Globus pallidus (tissue), 1 donor: ENCODE measurements at regions not wholly inside any gene's neighbourhood (a gene's known extent, or its start where the extent isn't known, plus 50 kb on each side); places are given as distances from the start of the nearest gene placed in this dataset.
A peak's percentile ranks its signal among the peaks of the same experiment; 100 is the strongest.
"Not testable (repeated sequence)": the region's sequence is repeated elsewhere in the genome, so short reads cannot be mapped to it uniquely, and the experiment has no call there.

ENCODE experiments used
- DNase-seq: peaks from one replicate; pipeline ENCODE4 v3.0.0-alpha.2; 2015; ENCODE audit warnings: low spot score

- DNase-seq: no peak
These were observed 387.8 kb upstream of the SALL1 start for GRCh38 chr16:51538707-51539498.

- no peak for DNase-seq
These were observed 384.5 kb upstream of the SALL1 start for GRCh38 chr16:51535591-51535990.

GRCh38 chr16:51532551-51532950 lies 381.5 kb upstream of the SALL1 start:
- no peak for DNase-seq

- no peak for DNase-seq
These were observed 380.2 kb upstream of the SALL1 start for GRCh38 chr16:51531271-51531670.

GRCh38 chr16:51527349-51527748 lies 376.3 kb upstream of the SALL1 start:
- no peak for DNase-seq

- DNase-seq: no peak
These were observed 375.6 kb upstream of the SALL1 start for GRCh38 chr16:51526621-51527020.

- DNase-seq: peak; percentile 62
These were observed 373.7 kb upstream of the SALL1 start for GRCh38 chr16:51524555-51525373.

- no peak for DNase-seq
These were observed 373.0 kb upstream of the SALL1 start for GRCh38 chr16:51524070-51524469.

GRCh38 chr16:51523400-51523799 lies 372.3 kb upstream of the SALL1 start:
- DNase-seq: no peak

- DNase-seq: no peak
These were observed 371.8 kb upstream of the SALL1 start for GRCh38 chr16:51522902-51523301.

GRCh38 chr16:51516960-51517359 lies 365.9 kb upstream of the SALL1 start:
- DNase-seq: not testable (repeated sequence)

- peak; percentile 60 for DNase-seq
These were observed 359.3 kb upstream of the SALL1 start for GRCh38 chr16:51510416-51510815.

GRCh38 chr16:51509336-51509735 lies 358.3 kb upstream of the SALL1 start:
- DNase-seq: no peak

GRCh38 chr16:51508490-51509212 lies 357.6 kb upstream of the SALL1 start:
- DNase-seq: no peak

GRCh38 chr16:51507286-51507685 lies 356.2 kb upstream of the SALL1 start:
- DNase-seq: no peak

GRCh38 chr16:51500306-51500705 lies 349.2 kb upstream of the SALL1 start:
- DNase-seq: no peak

- no peak for DNase-seq
These were observed 346.6 kb upstream of the SALL1 start for GRCh38 chr16:51497541-51498211.

GRCh38 chr16:51490866-51491265 lies 339.8 kb upstream of the SALL1 start:
- no peak for DNase-seq

- no peak for DNase-seq
These were observed 336.8 kb upstream of the SALL1 start for GRCh38 chr16:51487880-51488279.

- no peak for DNase-seq
These were observed 323.5 kb upstream of the SALL1 start for GRCh38 chr16:51474414-51475091.

- no peak for DNase-seq
These were observed 322.0 kb upstream of the SALL1 start for GRCh38 chr16:51473091-51473490.
